ENCODE measurements at regions not wholly inside any gene's neighbourhood (a gene's known extent, or its start where the extent isn't known, plus 50 kb on each side); places are given as distances from the start of the nearest gene placed in this dataset.

- no peak for TF ChIP-seq CTCF (conservative IDR thresholded peaks at IDR 0.05)
- no peak overlapping the region for H3K27ac ChIP-seq
Measured at GRCh38 chr18:38460657-38461056, 895.1 kb upstream of the CELF4 start.

GRCh38 chr18:38459131-38459994, 893.8 kb upstream of the CELF4 start:
- H3K27ac ChIP-seq, result no peak overlapping the region

GRCh38 chr18:38458698-38459097, 893.1 kb upstream of the CELF4 start:
- TF ChIP-seq CTCF (conservative IDR thresholded peaks at IDR 0.05), result no peak
- H3K27ac ChIP-seq, result no peak overlapping the region

More at GRCh38 chr18:38459131-38459994, 893.8 kb upstream of the CELF4 start:
- no peak for TF ChIP-seq CTCF (conservative IDR thresholded peaks at IDR 0.05)

- TF ChIP-seq CTCF (conservative IDR thresholded peaks at IDR 0.05), result no peak
- H3K27ac ChIP-seq, result no peak overlapping the region
Measured at GRCh38 chr18:38456253-38456652, 890.7 kb upstream of the CELF4 start.

GRCh38 chr18:38454764-38455469, 889.3 kb upstream of the CELF4 start:
- H3K27ac ChIP-seq, result no peak overlapping the region
- no peak for TF ChIP-seq CTCF (conservative IDR thresholded peaks at IDR 0.05)

- no peak for TF ChIP-seq CTCF (conservative IDR thresholded peaks at IDR 0.05)
- H3K27ac ChIP-seq, result no peak overlapping the region
Measured at GRCh38 chr18:38453880-38454279, 888.3 kb upstream of the CELF4 start.

- no peak overlapping the region for H3K27ac ChIP-seq
- no peak for TF ChIP-seq CTCF (conservative IDR thresholded peaks at IDR 0.05)
Measured at GRCh38 chr18:38450876-38451275, 885.3 kb upstream of the CELF4 start.

Data from VCaP (cell line).